ENCODE measurements at regions not wholly inside any gene's neighbourhood (a gene's known extent, or its start where the extent isn't known, plus 50 kb on each side); places are given as distances from the start of the nearest gene placed in this dataset.

- no peak for DNase-seq (ENCODE audit: insufficient read length, low spot score)
- FAIRE-seq: no peak
- no peak for TF ChIP-seq PAX5 (IDR thresholded peaks at IDR 0.05; ENCODE audit: insufficient read depth, low read length, severe bottlenecking)
- TF ChIP-seq POLR2AphosphoS5 (IDR thresholded peaks at IDR 0.05; ENCODE audit: low read depth, low read length): no peak
- TF ChIP-seq TAF1 (IDR thresholded peaks at IDR 0.05; ENCODE audit: low read depth, low read length): no peak
- no peak for TF ChIP-seq POU2F2 (IDR thresholded peaks at IDR 0.05; ENCODE audit: low read depth, low read length)
- TF ChIP-seq SPI1 (IDR thresholded peaks at IDR 0.05; ENCODE audit: low read depth, low read length): no peak
- TF ChIP-seq POLR2A (IDR thresholded peaks at IDR 0.05; ENCODE audit: low read depth, low read length): no peak
Observed at GRCh38 chr18:1907470-1908206, 663.7 kb downstream of the METTL4 start.

GRCh38 chr18:1914489-1914888, 656.8 kb downstream of the METTL4 start:
- peak; percentile 33 for FAIRE-seq
- peak; percentile 3 for DNase-seq (ENCODE audit: insufficient read length, low spot score)

GRCh38 chr18:1916869-1917523, 654.3 kb downstream of the METTL4 start:
- FAIRE-seq (no peak), DNase-seq (ENCODE audit: insufficient read length, low spot score) (no peak)

More at GRCh38 chr18:1914489-1914888, 656.8 kb downstream of the METTL4 start:
- TF ChIP-seq POU2F2 (IDR thresholded peaks at IDR 0.05; ENCODE audit: low read depth, low read length): no peak
- TF ChIP-seq PAX5 (IDR thresholded peaks at IDR 0.05; ENCODE audit: insufficient read depth, low read length, severe bottlenecking): no peak
- TF ChIP-seq SPI1 (IDR thresholded peaks at IDR 0.05; ENCODE audit: low read depth, low read length): no peak
- no peak for TF ChIP-seq POLR2A (IDR thresholded peaks at IDR 0.05; ENCODE audit: low read depth, low read length)
- TF ChIP-seq POLR2AphosphoS5 (IDR thresholded peaks at IDR 0.05; ENCODE audit: low read depth, low read length): no peak
- TF ChIP-seq TAF1 (IDR thresholded peaks at IDR 0.05; ENCODE audit: low read depth, low read length): no peak

GRCh38 chr18:1917569-1917968, 653.7 kb downstream of the METTL4 start:
- DNase-seq (ENCODE audit: insufficient read length, low spot score): no peak
- FAIRE-seq: no peak
- TF ChIP-seq POLR2A (IDR thresholded peaks at IDR 0.05; ENCODE audit: low read depth, low read length) (no peak), POLR2AphosphoS5 (IDR thresholded peaks at IDR 0.05; ENCODE audit: low read depth, low read length) (no peak), PAX5 (IDR thresholded peaks at IDR 0.05; ENCODE audit: insufficient read depth, low read length, severe bottlenecking) (no peak), SPI1 (IDR thresholded peaks at IDR 0.05; ENCODE audit: low read depth, low read length) (no peak), TAF1 (IDR thresholded peaks at IDR 0.05; ENCODE audit: low read depth, low read length) (no peak), POU2F2 (IDR thresholded peaks at IDR 0.05; ENCODE audit: low read depth, low read length) (no peak)

More at GRCh38 chr18:1916869-1917523, 654.3 kb downstream of the METTL4 start:
- TF ChIP-seq TAF1 (IDR thresholded peaks at IDR 0.05; ENCODE audit: low read depth, low read length) (no peak), SPI1 (IDR thresholded peaks at IDR 0.05; ENCODE audit: low read depth, low read length) (no peak), POLR2A (IDR thresholded peaks at IDR 0.05; ENCODE audit: low read depth, low read length) (no peak), POU2F2 (IDR thresholded peaks at IDR 0.05; ENCODE audit: low read depth, low read length) (no peak), POLR2AphosphoS5 (IDR thresholded peaks at IDR 0.05; ENCODE audit: low read depth, low read length) (no peak), PAX5 (IDR thresholded peaks at IDR 0.05; ENCODE audit: insufficient read depth, low read length, severe bottlenecking) (no peak)

GRCh38 chr18:1922066-1922465, 649.2 kb downstream of the METTL4 start:
- DNase-seq (ENCODE audit: insufficient read length, low spot score) (no peak), FAIRE-seq (no peak)
- no peak for TF ChIP-seq POLR2AphosphoS5 (IDR thresholded peaks at IDR 0.05; ENCODE audit: low read depth, low read length)
- no peak for TF ChIP-seq PAX5 (IDR thresholded peaks at IDR 0.05; ENCODE audit: insufficient read depth, low read length, severe bottlenecking)
- no peak for TF ChIP-seq POU2F2 (IDR thresholded peaks at IDR 0.05; ENCODE audit: low read depth, low read length)
- no peak for TF ChIP-seq SPI1 (IDR thresholded peaks at IDR 0.05; ENCODE audit: low read depth, low read length)
- TF ChIP-seq POLR2A (IDR thresholded peaks at IDR 0.05; ENCODE audit: low read depth, low read length): no peak

GRCh38 chr18:1928711-1929110, 642.6 kb downstream of the METTL4 start:
- FAIRE-seq: no peak

GRCh38 chr18:1929720-1930119, 641.6 kb downstream of the METTL4 start:
- TF ChIP-seq SPI1 (IDR thresholded peaks at IDR 0.05; ENCODE audit: low read depth, low read length) (no peak), POLR2AphosphoS5 (IDR thresholded peaks at IDR 0.05; ENCODE audit: low read depth, low read length) (no peak), TAF1 (IDR thresholded peaks at IDR 0.05; ENCODE audit: low read depth, low read length) (no peak), POU2F2 (IDR thresholded peaks at IDR 0.05; ENCODE audit: low read depth, low read length) (no peak), PAX5 (IDR thresholded peaks at IDR 0.05; ENCODE audit: insufficient read depth, low read length, severe bottlenecking) (no peak), POLR2A (IDR thresholded peaks at IDR 0.05; ENCODE audit: low read depth, low read length) (no peak)
- FAIRE-seq (no peak), DNase-seq (ENCODE audit: insufficient read length, low spot score) (no peak)

More at GRCh38 chr18:1928711-1929110, 642.6 kb downstream of the METTL4 start:
- TF ChIP-seq SPI1 (IDR thresholded peaks at IDR 0.05; ENCODE audit: low read depth, low read length): no peak
- no peak for TF ChIP-seq POLR2AphosphoS5 (IDR thresholded peaks at IDR 0.05; ENCODE audit: low read depth, low read length)
- no peak for TF ChIP-seq POU2F2 (IDR thresholded peaks at IDR 0.05; ENCODE audit: low read depth, low read length)
- TF ChIP-seq TAF1 (IDR thresholded peaks at IDR 0.05; ENCODE audit: low read depth, low read length): no peak
- TF ChIP-seq POLR2A (IDR thresholded peaks at IDR 0.05; ENCODE audit: low read depth, low read length): no peak
- TF ChIP-seq PAX5 (IDR thresholded peaks at IDR 0.05; ENCODE audit: insufficient read depth, low read length, severe bottlenecking): no peak
- no peak for DNase-seq (ENCODE audit: insufficient read length, low spot score)

- no peak for FAIRE-seq
- DNase-seq (ENCODE audit: insufficient read length, low spot score): no peak
- no peak for TF ChIP-seq SPI1 (IDR thresholded peaks at IDR 0.05; ENCODE audit: low read depth, low read length)
Observed at GRCh38 chr18:1930291-1931270, 640.7 kb downstream of the METTL4 start.

GRCh38 chr18:1952486-1952885, 618.8 kb downstream of the METTL4 start:
- no peak for TF ChIP-seq POU2F2 (IDR thresholded peaks at IDR 0.05; ENCODE audit: low read depth, low read length)
- DNase-seq (ENCODE audit: insufficient read length, low spot score): no peak
- no peak for FAIRE-seq

Data from GM12891 (cell line).